ENCODE measurements at regions not wholly inside any gene's neighbourhood (a gene's known extent, or its start where the extent isn't known, plus 50 kb on each side); places are given as distances from the start of the nearest gene placed in this dataset.

DNA sequence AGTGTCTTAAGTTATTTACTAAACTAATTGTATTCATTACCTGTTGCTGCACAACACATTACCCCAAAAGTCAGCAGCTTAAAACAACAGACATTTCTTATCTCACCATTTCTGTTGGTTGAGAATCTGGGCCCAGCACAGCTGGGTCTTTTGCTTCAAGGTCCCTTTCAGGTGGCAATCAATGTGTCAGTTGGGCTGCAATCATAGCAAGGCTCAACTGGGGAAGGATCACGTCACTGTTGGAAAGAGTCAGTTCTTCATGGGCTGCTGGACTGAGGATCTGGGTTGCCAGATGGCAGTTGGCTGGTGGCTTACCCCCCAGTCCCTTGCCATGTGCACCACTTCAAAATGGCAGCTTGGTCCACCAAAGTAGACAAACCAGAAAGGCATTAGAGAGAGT is 261.2 kb downstream of the SUCLG1 start:
- no peak overlapping the region for H3K4me3 ChIP-seq (ENCODE audit: low read depth in 1 of 2, low read length in 2 of 2)
- no peak overlapping the region for H3K27ac ChIP-seq (ENCODE audit: low read depth, low read length)
- no peaks in the 10 kb centered on the region for H3K36me3 ChIP-seq (ENCODE audit: control insufficient read depth in 1 of 2, insufficient read depth in 2 of 2, low read length in 2 of 2)
- H3K27me3 ChIP-seq (ENCODE audit: control insufficient read depth in 1 of 2, insufficient read depth in 2 of 2, low read length in 2 of 2) = no peaks in the 10 kb centered on the region
- no peaks in the 10 kb centered on the region for H3K4me1 ChIP-seq (ENCODE audit: control insufficient read depth in 1 of 2, insufficient read depth in 2 of 2, low read length in 2 of 2)
- H3K9ac ChIP-seq (ENCODE audit: low read depth in 1 of 2, low read length in 2 of 2) = no peak overlapping the region
- H3K9me3 ChIP-seq (ENCODE audit: control insufficient read depth in 1 of 2, low read length in 2 of 2) = no peaks in the 10 kb centered on the region

DNA sequence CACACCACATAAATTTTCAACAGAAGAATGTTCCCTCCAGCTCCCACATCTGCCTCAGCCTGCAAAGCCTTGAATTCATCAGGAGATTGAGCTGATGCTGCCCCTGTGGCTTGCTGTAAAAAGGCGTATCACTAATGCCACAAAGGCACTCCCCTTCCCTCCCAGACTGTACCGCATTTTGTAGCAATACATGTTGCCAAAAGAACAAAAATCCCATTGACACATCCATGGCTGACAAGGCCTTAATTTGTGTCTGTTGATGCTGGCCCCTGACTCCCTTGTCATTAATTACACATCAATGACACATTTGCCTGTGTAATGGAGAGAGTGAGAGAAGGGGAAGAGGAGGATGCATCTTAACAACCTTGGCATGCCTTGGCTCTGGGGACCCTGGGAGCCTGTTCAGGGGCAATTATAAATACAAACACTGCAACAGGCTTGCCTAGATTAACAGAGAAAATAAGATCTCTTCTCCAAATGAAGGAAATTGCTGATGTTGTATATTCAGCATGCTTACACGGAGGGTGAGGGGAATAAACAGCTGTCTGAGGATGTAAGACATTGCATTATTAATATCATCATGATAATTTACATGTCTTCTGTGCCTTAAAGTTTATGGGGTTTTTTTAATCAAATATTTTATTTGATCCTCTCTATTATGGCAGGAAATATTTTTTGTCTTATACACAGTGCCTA is 264.0 kb downstream of the SUCLG1 start:
- Histone ChIP-seq H3K27me3 (ENCODE audit: control insufficient read depth in 1 of 2, insufficient read depth in 2 of 2, low read length in 2 of 2) (no peaks in the 10 kb centered on the region), H3K36me3 (ENCODE audit: control insufficient read depth in 1 of 2, insufficient read depth in 2 of 2, low read length in 2 of 2) (no peaks in the 10 kb centered on the region), H3K9ac (ENCODE audit: low read depth in 1 of 2, low read length in 2 of 2) (no peak overlapping the region), H3K4me1 (ENCODE audit: control insufficient read depth in 1 of 2, insufficient read depth in 2 of 2, low read length in 2 of 2) (no peaks in the 10 kb centered on the region), H3K9me3 (ENCODE audit: control insufficient read depth in 1 of 2, low read length in 2 of 2) (no peaks in the 10 kb centered on the region), H3K27ac (ENCODE audit: low read depth, low read length) (no peak overlapping the region), H3K4me3 (ENCODE audit: low read depth in 1 of 2, low read length in 2 of 2) (no peak overlapping the region)

DNA sequence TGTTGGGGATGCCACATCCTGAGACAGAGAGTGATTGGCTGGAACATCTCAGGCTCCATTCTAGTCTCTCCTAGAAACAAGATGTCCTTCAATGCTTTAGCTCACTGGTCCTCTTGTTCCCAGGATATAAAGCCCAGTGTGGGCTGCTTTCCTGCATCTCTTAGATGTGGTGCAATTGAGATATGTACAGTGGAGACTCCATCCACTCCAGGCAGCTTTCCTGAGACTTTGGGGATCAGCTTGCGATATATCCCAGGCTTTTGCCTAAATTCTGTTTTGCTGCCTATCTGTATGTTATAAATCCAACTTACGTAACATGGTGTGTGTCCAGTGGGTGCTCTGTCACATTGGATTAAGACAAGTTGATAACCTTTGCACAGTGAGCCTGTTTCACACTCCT is 264.9 kb downstream of the SUCLG1 start:
- no peaks in the 10 kb centered on the region for H3K36me3 ChIP-seq (ENCODE audit: control insufficient read depth in 1 of 2, insufficient read depth in 2 of 2, low read length in 2 of 2)
- H3K4me3 ChIP-seq (ENCODE audit: low read depth in 1 of 2, low read length in 2 of 2) = no peak overlapping the region
- no peaks in the 10 kb centered on the region for H3K4me1 ChIP-seq (ENCODE audit: control insufficient read depth in 1 of 2, insufficient read depth in 2 of 2, low read length in 2 of 2)
- no peaks in the 10 kb centered on the region for H3K9me3 ChIP-seq (ENCODE audit: control insufficient read depth in 1 of 2, low read length in 2 of 2)
- H3K27ac ChIP-seq (ENCODE audit: low read depth, low read length) = no peak overlapping the region
- no peaks in the 10 kb centered on the region for H3K27me3 ChIP-seq (ENCODE audit: control insufficient read depth in 1 of 2, insufficient read depth in 2 of 2, low read length in 2 of 2)
- no peak overlapping the region for H3K9ac ChIP-seq (ENCODE audit: low read depth in 1 of 2, low read length in 2 of 2)

DNA sequence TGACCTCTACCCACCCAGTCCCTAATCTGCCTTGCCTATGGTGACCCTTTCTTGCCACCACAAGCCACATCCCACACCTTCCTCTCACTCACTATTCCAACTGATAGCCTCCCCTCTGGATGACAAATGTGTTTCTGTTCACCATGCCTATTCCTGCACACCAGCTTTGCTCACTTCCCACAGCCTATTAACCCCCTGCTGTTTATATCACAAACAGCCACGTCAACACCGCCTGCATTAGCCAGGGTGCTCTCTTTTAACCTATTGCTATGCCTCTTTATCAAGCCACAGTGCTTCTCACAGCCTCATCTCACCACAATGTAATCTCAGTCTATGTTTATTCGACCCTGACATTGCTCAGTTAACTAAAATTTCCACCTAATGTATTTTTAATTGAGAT is 271.8 kb downstream of the SUCLG1 start:
- H3K27me3 ChIP-seq (ENCODE audit: control insufficient read depth in 1 of 2, insufficient read depth in 2 of 2, low read length in 2 of 2) = no peaks in the 10 kb centered on the region
- H3K4me1 ChIP-seq (ENCODE audit: control insufficient read depth in 1 of 2, insufficient read depth in 2 of 2, low read length in 2 of 2) = no peaks in the 10 kb centered on the region
- H3K9me3 ChIP-seq (ENCODE audit: control insufficient read depth in 1 of 2, low read length in 2 of 2) = no peaks in the 10 kb centered on the region
- no peak overlapping the region for H3K9ac ChIP-seq (ENCODE audit: low read depth in 1 of 2, low read length in 2 of 2)
- no peak overlapping the region for H3K4me3 ChIP-seq (ENCODE audit: low read depth in 1 of 2, low read length in 2 of 2)
- H3K27ac ChIP-seq (ENCODE audit: low read depth, low read length) = no peak overlapping the region
- no peaks in the 10 kb centered on the region for H3K36me3 ChIP-seq (ENCODE audit: control insufficient read depth in 1 of 2, insufficient read depth in 2 of 2, low read length in 2 of 2)

DNA sequence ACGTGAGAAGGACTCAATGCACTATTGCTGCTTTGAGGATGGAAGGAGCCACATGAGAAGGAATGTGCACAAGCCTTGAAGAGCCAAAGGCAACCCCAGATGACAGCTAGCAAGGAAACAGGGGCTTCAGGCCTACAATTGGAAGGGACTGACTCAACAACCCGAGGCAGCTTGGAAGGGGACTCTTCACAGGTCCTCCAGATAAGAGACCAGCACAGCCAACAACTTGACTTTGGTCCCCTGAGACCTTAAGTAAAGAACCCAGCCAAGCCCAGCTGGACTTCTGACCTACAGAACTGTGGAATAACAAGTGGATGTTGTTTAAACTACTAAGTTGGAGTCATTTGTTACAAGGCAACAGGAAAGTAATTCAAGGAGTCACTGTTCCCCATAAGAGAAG is 277.2 kb downstream of the SUCLG1 start:
- Histone ChIP-seq H3K9me3 (ENCODE audit: control insufficient read depth in 1 of 2, low read length in 2 of 2) (no peaks in the 10 kb centered on the region), H3K36me3 (ENCODE audit: control insufficient read depth in 1 of 2, insufficient read depth in 2 of 2, low read length in 2 of 2) (no peaks in the 10 kb centered on the region), H3K27ac (ENCODE audit: low read depth, low read length) (no peak overlapping the region), H3K4me3 (ENCODE audit: low read depth in 1 of 2, low read length in 2 of 2) (no peak overlapping the region), H3K4me1 (ENCODE audit: control insufficient read depth in 1 of 2, insufficient read depth in 2 of 2, low read length in 2 of 2) (no peaks in the 10 kb centered on the region), H3K9ac (ENCODE audit: low read depth in 1 of 2, low read length in 2 of 2) (no peak overlapping the region), H3K27me3 (ENCODE audit: control insufficient read depth in 1 of 2, insufficient read depth in 2 of 2, low read length in 2 of 2) (no peaks in the 10 kb centered on the region)

DNA sequence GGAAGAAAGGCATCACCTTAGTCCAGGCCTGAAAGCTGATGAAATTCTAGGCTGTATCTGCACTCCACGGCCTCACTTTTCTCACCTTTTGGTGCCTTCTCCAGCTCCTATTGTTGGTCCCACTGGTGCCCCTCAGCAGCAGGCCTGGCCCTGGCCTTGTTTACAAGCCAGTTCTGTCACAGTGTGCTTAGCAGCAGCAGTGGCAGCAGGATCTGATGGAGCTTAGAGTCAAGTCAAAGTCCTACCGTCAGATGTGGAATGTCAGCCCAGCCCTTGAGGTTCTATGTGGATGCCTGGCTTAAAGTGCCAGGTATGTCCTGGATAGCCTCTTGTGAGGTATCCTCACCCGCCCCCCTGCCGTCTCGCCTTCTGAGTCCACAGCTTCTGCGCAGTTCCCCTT is 281.3 kb downstream of the SUCLG1 start:
- Histone ChIP-seq H3K9me3 (ENCODE audit: control insufficient read depth in 1 of 2, low read length in 2 of 2) (no peaks in the 10 kb centered on the region), H3K27ac (ENCODE audit: low read depth, low read length) (no peak overlapping the region), H3K4me1 (ENCODE audit: control insufficient read depth in 1 of 2, insufficient read depth in 2 of 2, low read length in 2 of 2) (no peaks in the 10 kb centered on the region), H3K9ac (ENCODE audit: low read depth in 1 of 2, low read length in 2 of 2) (no peak overlapping the region), H3K4me3 (ENCODE audit: low read depth in 1 of 2, low read length in 2 of 2) (no peak overlapping the region), H3K36me3 (ENCODE audit: control insufficient read depth in 1 of 2, insufficient read depth in 2 of 2, low read length in 2 of 2) (no peaks in the 10 kb centered on the region), H3K27me3 (ENCODE audit: control insufficient read depth in 1 of 2, insufficient read depth in 2 of 2, low read length in 2 of 2) (no peaks in the 10 kb centered on the region)

DNA sequence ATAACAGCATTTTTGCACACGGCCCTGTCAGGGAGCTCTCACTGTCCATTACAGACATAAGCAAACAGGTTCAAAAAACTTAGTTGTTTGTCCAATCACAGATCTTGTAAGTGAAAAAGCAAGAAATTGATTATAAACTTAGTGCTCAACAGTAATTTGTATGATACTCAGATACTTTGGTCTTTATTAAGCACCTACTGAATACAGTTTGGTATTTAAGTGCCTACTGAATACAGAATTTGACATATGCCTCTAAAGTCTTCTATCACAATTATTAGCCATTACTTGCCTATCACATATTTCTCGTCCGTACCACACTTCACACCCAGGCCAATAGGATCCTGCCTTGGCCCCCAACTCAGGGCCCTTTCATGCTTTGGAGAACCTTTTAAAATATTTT is 283.1 kb downstream of the SUCLG1 start:
- H3K27me3 ChIP-seq (ENCODE audit: control insufficient read depth in 1 of 2, insufficient read depth in 2 of 2, low read length in 2 of 2) = no peaks in the 10 kb centered on the region
- no peaks in the 10 kb centered on the region for H3K4me1 ChIP-seq (ENCODE audit: control insufficient read depth in 1 of 2, insufficient read depth in 2 of 2, low read length in 2 of 2)
- H3K9me3 ChIP-seq (ENCODE audit: control insufficient read depth in 1 of 2, low read length in 2 of 2) = no peaks in the 10 kb centered on the region
- H3K4me3 ChIP-seq (ENCODE audit: low read depth in 1 of 2, low read length in 2 of 2) = no peak overlapping the region
- no peak overlapping the region for H3K9ac ChIP-seq (ENCODE audit: low read depth in 1 of 2, low read length in 2 of 2)
- no peaks in the 10 kb centered on the region for H3K36me3 ChIP-seq (ENCODE audit: control insufficient read depth in 1 of 2, insufficient read depth in 2 of 2, low read length in 2 of 2)
- no peak overlapping the region for H3K27ac ChIP-seq (ENCODE audit: low read depth, low read length)

DNA sequence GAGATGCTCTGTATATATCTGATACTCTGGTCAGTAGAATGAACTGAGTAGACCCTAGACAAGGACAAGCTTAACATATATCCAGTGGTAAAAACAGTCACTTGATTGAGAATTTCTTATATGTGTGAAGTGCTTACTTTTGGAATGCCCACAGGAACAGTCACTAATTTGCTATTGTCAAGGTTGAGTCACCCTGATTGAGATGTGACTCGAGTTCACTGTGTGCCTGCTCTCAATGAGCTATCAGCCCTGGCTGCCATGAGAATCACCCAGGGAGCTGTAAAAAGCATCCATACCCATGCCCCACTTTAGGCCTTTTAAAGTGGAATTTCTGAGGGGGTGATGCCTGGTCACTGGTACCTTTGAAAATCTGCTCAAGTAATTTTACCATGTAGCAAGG is 283.7 kb downstream of the SUCLG1 start:
- H3K9me3 ChIP-seq (ENCODE audit: control insufficient read depth in 1 of 2, low read length in 2 of 2) = no peaks in the 10 kb centered on the region
- H3K36me3 ChIP-seq (ENCODE audit: control insufficient read depth in 1 of 2, insufficient read depth in 2 of 2, low read length in 2 of 2) = no peaks in the 10 kb centered on the region
- no peaks in the 10 kb centered on the region for H3K4me1 ChIP-seq (ENCODE audit: control insufficient read depth in 1 of 2, insufficient read depth in 2 of 2, low read length in 2 of 2)
- no peak overlapping the region for H3K4me3 ChIP-seq (ENCODE audit: low read depth in 1 of 2, low read length in 2 of 2)
- H3K9ac ChIP-seq (ENCODE audit: low read depth in 1 of 2, low read length in 2 of 2) = no peak overlapping the region
- H3K27ac ChIP-seq (ENCODE audit: low read depth, low read length) = no peak overlapping the region
- H3K27me3 ChIP-seq (ENCODE audit: control insufficient read depth in 1 of 2, insufficient read depth in 2 of 2, low read length in 2 of 2) = no peaks in the 10 kb centered on the region

DNA sequence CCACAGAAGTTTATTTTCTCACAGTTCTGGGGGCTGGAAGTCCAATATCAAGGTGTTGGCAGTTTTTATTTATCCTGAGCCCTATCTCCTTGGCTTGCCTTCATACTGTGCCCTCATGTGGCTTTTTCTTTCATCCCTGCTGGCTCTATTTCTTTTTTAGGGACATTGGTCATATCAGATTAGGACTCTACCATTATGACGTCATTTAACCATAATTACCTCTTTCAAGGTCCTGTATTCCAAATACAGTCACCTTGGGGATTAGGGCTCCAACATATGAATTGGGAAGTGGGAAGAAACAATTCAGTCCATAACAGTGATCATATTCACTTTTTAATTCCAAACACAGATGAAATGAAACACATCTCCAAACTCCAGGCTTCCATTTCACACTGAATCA is 286.0 kb downstream of the SUCLG1 start:
- Histone ChIP-seq H3K9ac (ENCODE audit: low read depth in 1 of 2, low read length in 2 of 2) (no peak overlapping the region), H3K4me1 (ENCODE audit: control insufficient read depth in 1 of 2, insufficient read depth in 2 of 2, low read length in 2 of 2) (no peaks in the 10 kb centered on the region), H3K27me3 (ENCODE audit: control insufficient read depth in 1 of 2, insufficient read depth in 2 of 2, low read length in 2 of 2) (no peaks in the 10 kb centered on the region), H3K4me3 (ENCODE audit: low read depth in 1 of 2, low read length in 2 of 2) (no peak overlapping the region), H3K27ac (ENCODE audit: low read depth, low read length) (no peak overlapping the region), H3K36me3 (ENCODE audit: control insufficient read depth in 1 of 2, insufficient read depth in 2 of 2, low read length in 2 of 2) (no peaks in the 10 kb centered on the region), H3K9me3 (ENCODE audit: control insufficient read depth in 1 of 2, low read length in 2 of 2) (no peaks in the 10 kb centered on the region)

DNA sequence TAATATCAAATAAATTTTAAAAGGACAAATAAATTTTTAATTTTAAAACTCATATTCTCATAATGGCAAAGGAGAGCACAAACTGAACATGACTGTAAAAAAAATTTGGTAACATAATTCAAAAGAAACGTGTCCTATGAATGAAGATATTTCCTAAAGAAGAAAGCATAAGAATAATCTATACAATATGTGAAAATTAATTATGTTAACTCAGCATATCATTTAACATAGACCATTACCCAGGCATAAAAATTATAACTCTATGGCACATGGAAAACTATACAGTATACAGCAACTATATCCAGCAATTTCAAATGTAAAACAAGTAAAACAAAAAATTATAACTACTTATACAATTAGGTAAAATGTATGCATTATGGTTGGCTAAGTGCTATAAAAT is 288.1 kb downstream of the SUCLG1 start:
- Histone ChIP-seq H3K9me3 (ENCODE audit: control insufficient read depth in 1 of 2, low read length in 2 of 2) (no peaks in the 10 kb centered on the region), H3K4me1 (ENCODE audit: control insufficient read depth in 1 of 2, insufficient read depth in 2 of 2, low read length in 2 of 2) (no peaks in the 10 kb centered on the region), H3K36me3 (ENCODE audit: control insufficient read depth in 1 of 2, insufficient read depth in 2 of 2, low read length in 2 of 2) (no peaks in the 10 kb centered on the region), H3K9ac (ENCODE audit: low read depth in 1 of 2, low read length in 2 of 2) (no peak overlapping the region), H3K4me3 (ENCODE audit: low read depth in 1 of 2, low read length in 2 of 2) (no peak overlapping the region), H3K27me3 (ENCODE audit: control insufficient read depth in 1 of 2, insufficient read depth in 2 of 2, low read length in 2 of 2) (no peaks in the 10 kb centered on the region), H3K27ac (ENCODE audit: low read depth, low read length) (no peak overlapping the region)

DNA sequence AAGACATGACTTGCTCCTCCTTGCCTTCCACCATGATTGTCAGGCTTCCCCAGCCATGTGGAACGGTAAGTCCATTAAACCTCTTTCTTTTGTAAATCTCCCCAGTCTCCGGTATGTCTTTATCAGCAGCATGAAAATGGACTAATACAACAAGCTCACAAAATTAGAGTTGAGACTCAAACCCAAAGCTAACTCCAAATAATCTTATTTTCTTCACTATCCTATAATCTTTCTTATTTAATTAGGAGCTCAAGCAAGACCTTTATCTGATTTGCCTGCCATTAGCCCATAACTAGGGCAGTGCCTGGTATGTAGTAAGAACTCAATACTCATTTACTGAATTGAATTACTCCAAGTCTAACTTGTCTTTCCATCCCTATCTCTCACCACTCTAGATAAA is 289.2 kb downstream of the SUCLG1 start:
- Histone ChIP-seq H3K4me1 (ENCODE audit: control insufficient read depth in 1 of 2, insufficient read depth in 2 of 2, low read length in 2 of 2) (no peaks in the 10 kb centered on the region), H3K9ac (ENCODE audit: low read depth in 1 of 2, low read length in 2 of 2) (no peak overlapping the region), H3K9me3 (ENCODE audit: control insufficient read depth in 1 of 2, low read length in 2 of 2) (no peaks in the 10 kb centered on the region), H3K27ac (ENCODE audit: low read depth, low read length) (no peak overlapping the region), H3K4me3 (ENCODE audit: low read depth in 1 of 2, low read length in 2 of 2) (no peak overlapping the region), H3K36me3 (ENCODE audit: control insufficient read depth in 1 of 2, insufficient read depth in 2 of 2, low read length in 2 of 2) (no peaks in the 10 kb centered on the region), H3K27me3 (ENCODE audit: control insufficient read depth in 1 of 2, insufficient read depth in 2 of 2, low read length in 2 of 2) (no peaks in the 10 kb centered on the region)

All from duodenal mucosa (tissue), 2 donors.